HK-2 (cell line): ENCODE measurements at regions not wholly inside any gene's neighbourhood (a gene's known extent, or its start where the extent isn't known, plus 50 kb on each side); places are given as distances from the start of the nearest gene placed in this dataset.
"Not testable (repeated sequence)": the region's sequence is repeated elsewhere in the genome, so short reads cannot be mapped to it uniquely, and the experiment has no call there.

Source experiments
- DNase-seq: peaks from one replicate; pipeline ENCODE4 v3.0.0-alpha.2; 2018; ENCODE audit not compliant: unreplicated experiment

GRCh38 chr15:23750179-23750578, 63.1 kb upstream of the NDN start:
- no peak for DNase-seq

DNA sequence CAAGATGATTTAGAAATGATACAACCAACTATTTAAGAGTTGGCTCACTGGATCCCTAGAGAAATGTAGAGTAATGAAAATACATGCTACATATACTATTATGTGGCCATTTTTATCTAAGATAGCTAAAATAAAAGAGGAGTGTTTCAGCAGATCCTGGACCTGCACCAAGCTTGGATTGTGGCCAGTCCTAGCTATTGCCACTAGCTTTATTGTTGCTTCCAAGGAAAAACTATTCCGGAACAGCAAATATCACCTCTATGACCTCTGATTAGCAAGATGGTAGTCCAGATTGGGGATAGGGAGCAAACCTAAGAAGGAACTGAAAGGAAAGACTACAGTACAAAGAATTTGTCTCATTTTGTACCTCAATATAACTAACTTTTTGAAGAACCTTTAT, 63.7 kb upstream of the NDN start:
- no peak for DNase-seq

DNA sequence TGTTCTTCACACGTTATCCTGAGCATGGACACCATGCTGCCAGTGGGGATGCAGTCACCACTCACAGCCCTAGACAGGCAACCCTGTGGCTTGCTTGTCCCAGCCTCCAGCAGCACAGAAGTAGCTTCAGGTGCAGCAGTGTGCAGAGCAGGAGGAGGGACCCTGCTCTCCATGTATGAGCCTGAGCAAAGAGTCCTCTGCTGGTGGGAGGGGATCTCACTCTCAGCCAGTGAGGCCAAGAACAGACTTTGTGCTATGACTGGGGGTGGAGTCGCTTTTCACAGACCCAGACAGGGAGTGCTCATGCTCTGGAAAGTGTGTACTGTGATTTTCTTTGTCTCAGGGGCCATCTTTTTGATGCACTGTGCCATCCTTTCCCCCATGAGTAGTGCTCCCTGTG, 66.1 kb upstream of the NDN start:
- DNase-seq: no peak

GRCh38 chr15:23758891-23759290, 71.8 kb upstream of the NDN start:
- no peak for DNase-seq

- no peak for DNase-seq
Measured at GRCh38 chr15:23760024-23760423, 72.9 kb upstream of the NDN start.

DNA sequence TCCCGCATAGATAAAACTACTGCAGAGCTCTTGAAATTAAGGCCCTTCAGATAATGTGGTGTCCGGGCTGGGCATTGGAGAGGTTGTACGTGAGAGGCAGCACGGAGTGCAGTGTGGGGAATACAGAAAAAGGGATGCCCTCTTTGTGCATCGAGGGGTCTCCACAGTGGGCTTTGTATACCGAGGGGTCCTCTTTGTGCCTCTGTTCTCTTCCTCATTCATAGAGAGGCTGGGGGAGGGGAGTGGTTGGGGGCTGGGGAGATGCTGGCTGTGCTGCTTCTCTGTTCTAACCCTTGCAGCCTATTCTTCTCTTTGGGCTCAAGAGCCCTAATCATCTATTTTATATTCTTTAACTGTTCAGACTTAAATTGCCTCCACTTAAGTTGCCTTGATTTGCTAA, 74.3 kb upstream of the NDN start:
- DNase-seq: no peak

DNA sequence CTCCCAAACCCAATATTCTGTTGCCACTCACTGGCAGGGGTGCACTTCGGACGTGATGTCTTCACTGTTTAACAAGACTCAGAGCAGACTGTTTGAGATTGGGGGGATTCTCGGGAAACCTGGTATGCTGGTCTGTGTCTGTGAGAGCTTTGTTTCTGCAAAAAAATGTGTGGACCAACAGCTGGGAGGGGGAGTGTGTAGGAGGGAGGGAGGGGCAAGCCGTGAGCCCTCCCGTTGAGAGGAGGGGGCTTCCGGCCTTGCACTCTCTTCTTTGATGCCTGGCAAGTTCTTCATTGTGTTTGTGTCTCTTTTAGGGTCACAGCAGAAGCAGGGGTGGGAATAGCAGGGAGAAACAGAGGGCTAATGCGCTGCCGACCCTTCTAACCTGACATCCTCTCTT, 74.9 kb upstream of the NDN start:
- DNase-seq: no peak

DNA sequence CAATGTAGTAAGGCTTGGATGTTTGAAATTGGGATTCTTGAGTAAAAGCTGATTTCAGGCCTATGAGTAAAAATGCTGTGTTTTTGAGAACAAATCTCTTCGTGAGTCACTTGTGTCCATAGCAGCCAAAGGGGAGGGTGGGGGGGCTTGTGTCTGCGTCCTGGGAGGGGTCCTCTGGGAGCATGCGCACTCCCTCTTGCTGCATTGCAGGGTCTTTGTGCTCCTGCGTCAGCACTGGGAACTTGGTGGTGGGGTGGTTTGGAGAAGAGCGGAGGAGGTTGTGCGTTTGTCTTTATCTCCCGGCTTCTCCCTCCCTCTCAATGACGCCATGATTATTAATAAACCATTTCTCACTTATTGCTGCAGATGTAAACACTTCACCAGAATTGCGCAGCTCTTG, 75.9 kb upstream of the NDN start:
- DNase-seq: no peak

- no peak for DNase-seq
Measured at GRCh38 chr15:23764306-23764705, 77.2 kb upstream of the NDN start.

DNA sequence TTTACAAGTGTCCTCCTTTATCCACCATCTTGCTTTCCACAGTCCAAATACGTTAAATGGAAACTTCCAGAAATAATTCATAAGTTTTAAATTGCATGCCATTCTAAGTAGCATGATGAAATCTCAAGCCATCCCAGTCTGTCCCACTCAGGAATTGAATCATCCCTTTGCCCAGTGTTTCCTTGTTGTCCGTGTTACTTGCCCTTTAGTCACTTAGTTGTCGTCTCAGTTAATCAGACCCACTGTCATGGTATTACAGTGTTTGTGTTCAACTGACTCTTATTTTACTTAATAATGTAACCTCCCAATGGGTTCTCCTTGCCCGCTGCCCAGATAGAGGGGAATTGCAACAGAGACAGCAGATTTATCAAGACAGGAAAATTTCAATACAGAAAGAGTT, 77.6 kb upstream of the NDN start:
- DNase-seq: no peak

DNA sequence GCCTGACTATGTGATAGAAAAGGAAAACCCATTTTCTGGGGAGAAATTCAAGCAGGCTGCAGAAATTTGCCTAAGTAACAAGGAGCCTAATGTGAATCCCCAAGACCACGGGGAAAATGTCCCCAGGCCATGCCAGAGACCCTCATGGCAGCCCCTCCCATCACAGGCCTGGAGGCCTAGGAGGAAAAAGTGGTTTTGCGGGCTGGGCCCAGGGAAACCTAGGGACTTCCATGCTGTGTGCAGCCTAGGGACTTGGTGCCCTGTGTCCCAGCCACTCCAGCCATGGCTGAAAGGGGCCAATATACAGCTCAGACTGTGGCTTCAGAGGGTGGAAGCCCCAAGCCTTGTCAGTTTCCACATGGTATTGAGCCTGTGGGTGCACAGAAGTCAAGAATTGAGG, 79.7 kb upstream of the NDN start:
- not testable (repeated sequence) for DNase-seq

- DNase-seq: no peak
Measured at GRCh38 chr15:23773093-23773492, 86.0 kb upstream of the NDN start.

DNA sequence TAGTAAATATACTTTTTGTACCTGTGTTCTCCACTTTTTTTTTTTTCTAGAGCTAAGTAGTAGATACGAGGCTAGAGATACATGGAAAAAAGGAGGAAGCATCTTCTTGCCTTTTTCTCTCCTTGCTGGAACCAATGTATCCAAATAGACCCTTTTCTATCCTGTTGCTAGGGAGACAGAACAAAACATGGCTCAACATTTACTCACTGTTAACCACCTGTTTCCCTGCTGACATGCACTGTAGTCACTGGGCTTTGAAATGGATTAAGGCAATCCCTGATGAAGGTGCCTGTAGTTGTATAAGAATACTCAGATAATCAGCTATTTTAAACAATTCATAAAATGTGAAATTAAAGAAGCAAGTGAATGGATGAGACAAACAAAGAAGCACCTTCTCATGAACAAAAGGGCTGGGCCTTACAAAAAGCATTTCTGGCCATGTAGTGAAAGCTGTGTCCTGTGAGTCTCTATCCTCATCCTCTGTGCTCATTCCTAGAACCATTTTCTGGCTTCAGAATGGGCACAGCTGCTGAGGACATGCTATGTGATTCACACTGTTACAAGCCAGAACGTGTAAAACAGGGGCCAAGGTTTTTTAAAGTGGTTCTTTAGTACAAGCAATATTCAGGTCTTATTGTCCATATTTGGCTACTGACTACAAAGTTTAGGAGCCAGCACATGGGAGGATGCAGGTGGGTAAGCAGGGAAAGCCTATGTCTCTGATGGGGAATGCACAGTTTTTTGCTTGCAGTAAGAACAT, 100.4 kb upstream of the NDN start:
- no peak for DNase-seq

GRCh38 chr15:23793191-23793680, 106.1 kb upstream of the NDN start:
- DNase-seq: no peak

- no peak for DNase-seq
Measured at GRCh38 chr15:23797747-23798446, 110.8 kb upstream of the NDN start.

DNA sequence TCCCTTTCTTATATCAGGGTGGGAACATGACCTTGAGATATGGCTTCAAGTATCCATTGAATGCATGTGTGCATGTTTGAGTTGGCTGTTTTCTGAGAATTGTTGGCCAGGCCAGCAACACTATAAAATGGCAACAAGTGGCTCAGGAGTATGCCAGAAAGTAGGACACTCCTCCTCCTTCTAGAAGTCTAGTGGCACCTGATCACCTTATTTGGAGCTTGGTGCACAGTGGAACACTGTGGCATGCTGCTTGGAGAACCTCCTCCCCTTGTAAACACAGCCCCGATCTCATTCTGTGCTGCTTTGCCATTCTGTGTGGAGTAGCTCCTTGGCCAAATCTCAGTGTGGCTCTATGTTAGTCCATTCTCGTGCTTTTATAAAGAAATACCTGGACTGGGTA, 114.8 kb upstream of the NDN start:
- no peak for DNase-seq

DNA sequence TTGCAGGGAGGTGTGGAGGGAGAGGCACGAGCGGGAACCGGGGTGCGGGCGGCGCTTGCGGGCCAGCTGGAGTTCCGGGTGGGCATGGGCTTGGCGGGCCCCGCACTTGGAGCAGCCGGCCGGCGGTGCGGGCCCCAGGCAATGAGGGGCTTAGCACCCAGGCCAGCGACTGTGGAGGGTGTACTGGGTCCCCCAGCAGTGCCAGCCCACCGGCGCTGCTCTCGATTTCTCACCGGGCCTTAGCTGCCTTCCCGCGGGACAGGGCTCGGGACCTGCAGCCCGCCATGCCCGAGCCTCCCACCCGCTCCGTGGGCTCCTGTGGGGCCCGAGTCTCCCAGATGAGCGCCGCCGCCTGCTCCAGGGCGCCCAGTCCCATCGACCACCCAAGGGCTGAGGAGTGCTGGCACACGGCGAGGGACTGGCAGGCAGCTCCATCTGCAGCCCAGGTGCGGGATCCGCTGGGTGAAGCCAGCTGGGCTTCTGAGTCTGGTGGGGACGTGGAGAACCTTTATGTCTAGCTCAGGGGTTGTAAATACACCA, 115.9 kb upstream of the NDN start:
- DNase-seq: not testable (repeated sequence)

DNA sequence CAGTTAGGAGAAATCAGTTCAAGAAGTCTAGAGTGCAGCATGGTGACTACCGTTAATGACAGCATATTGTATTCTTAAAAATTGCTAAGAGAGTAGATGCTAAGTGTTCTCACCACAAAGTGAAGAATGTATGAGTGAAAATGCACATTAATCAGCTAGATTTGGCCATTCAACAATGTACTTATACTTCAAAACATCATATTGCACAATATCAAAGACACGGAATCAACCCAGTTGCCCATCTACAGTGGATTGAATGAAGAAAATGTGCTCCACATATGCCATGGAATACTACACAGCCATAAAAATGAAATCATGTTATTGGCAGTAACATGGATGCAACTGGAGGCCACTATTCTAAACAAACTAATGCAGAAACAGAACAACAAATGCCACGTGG, 119.9 kb upstream of the NDN start:
- DNase-seq: no peak

GRCh38 chr15:23823508-23823907, 136.4 kb upstream of the NDN start:
- no peak for DNase-seq

GRCh38 chr15:23828786-23829185, 141.7 kb upstream of the NDN start:
- no peak for DNase-seq

DNA sequence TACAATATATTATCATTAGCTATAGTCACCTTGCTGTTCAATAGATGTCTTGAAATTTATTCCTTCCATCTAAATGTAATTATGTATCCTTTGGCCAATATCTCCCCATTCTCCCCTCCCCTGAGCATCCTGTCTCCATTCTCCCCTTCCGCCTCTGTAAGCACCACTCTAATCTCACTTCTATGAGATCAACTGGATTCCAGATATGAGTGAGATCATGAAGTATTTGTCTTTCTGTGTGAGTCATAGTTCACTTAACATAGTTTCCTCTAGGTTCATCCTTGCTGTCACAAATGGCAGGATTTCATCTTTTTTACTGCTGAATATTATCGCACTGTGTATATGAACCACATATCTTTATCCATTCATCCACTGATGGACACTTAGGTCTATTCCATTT, 148.8 kb upstream of the NDN start:
- no peak for DNase-seq

DNA sequence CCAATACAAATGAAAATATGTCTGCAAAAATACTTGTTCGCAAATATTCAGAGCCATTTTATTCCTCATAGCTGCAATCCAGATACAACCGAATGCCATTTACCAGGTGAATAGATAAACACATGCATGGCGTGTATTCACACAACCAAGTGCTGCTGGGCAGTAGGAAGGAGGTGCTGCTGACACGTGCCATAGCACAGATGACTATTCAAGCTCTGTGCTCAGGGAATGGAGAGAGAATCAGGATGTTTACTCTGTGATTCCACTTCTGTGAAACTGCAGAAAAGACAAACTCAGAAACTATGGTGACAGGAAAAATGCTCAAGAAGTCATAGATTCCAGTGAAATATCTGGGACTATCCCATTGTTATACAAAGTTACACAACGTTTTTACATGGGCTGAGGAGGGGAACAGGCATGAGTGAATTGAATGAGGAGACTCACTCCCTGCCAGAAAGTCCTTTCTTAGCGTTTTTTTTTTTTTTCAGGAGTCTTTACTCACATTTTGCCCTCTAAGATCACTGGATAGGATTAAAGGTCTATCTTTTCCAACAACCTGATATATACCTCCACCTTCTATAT, 152.9 kb upstream of the NDN start:
- DNase-seq: no peak

DNA sequence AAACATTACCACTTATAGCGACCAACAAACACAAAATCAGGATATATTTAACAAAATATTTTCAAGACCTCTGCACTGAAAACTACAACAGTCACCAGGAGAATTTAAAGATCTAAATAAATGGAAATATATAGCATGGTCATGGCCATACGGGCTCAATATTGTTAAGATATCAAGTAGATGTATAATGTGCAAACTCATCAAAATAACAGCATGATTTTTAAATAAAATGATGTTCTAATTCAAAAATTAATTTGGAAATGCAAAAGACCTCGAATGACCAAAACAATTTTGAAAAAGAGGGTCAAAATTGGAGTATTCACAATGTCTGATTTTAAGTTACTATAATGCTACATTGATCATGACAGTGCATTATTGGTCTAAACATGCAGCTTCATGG, 159.1 kb upstream of the NDN start:
- no peak for DNase-seq
